ENCODE measurements at regions not wholly inside any gene's neighbourhood (a gene's known extent, or its start where the extent isn't known, plus 50 kb on each side); places are given as distances from the start of the nearest gene placed in this dataset.
"Not testable (repeated sequence)": the region's sequence is repeated elsewhere in the genome, so short reads cannot be mapped to it uniquely, and the experiment has no call there.

- no peak overlapping the region for H3K4me3 ChIP-seq
- H3K9ac ChIP-seq (ENCODE audit: insufficient read length) = no peak overlapping the region
- H3K27ac ChIP-seq = no peak overlapping the region
- no peaks in the 10 kb centered on the region for H3K9me3 ChIP-seq (ENCODE audit: low read depth, low read length)
- H3K36me3 ChIP-seq (ENCODE audit: insufficient read depth, low read length) = no peaks in the 10 kb centered on the region
- no peak for DNase-seq (ENCODE audit: low read depth, low spot score)
- TF ChIP-seq FOXP2 (optimal IDR thresholded peaks at IDR 0.05; ENCODE audit: control extremely low read depth, extremely low read length, insufficient read depth) (no peak), EZH2 (IDR thresholded peaks at IDR 0.05) (no peak), POLR2AphosphoS5 (IDR thresholded peaks at IDR 0.05; ENCODE audit: borderline replicate concordance, low read depth, low read length) (no peak)
Observed at GRCh38 chr4:146110871-146111485, 64.5 kb upstream of the LSM6 start.

- Histone ChIP-seq H3K27ac (no peak overlapping the region), H3K4me3 (no peak overlapping the region), H3K36me3 (ENCODE audit: insufficient read depth, low read length) (no peaks in the 10 kb centered on the region), H3K9ac (ENCODE audit: insufficient read length) (no peak overlapping the region), H3K9me3 (ENCODE audit: low read depth, low read length) (no peaks in the 10 kb centered on the region)
- no peak for DNase-seq (ENCODE audit: low read depth, low spot score)
- TF ChIP-seq POLR2AphosphoS5 (IDR thresholded peaks at IDR 0.05; ENCODE audit: borderline replicate concordance, low read depth, low read length) (no peak), EZH2 (IDR thresholded peaks at IDR 0.05) (no peak), FOXP2 (optimal IDR thresholded peaks at IDR 0.05; ENCODE audit: control extremely low read depth, extremely low read length, insufficient read depth) (no peak)
Observed at GRCh38 chr4:146108756-146109155, 66.8 kb upstream of the LSM6 start.

GRCh38 chr4:146107587-146108240 lies 67.8 kb upstream of the LSM6 start:
- no peaks in the 10 kb centered on the region for H3K9me3 ChIP-seq (ENCODE audit: low read depth, low read length)
- H3K9ac ChIP-seq (ENCODE audit: insufficient read length) = no peak overlapping the region
- DNase-seq (ENCODE audit: low read depth, low spot score) = no peak
- no peak overlapping the region for H3K4me3 ChIP-seq
- H3K27ac ChIP-seq = no peak overlapping the region
- no peaks in the 10 kb centered on the region for H3K36me3 ChIP-seq (ENCODE audit: insufficient read depth, low read length)
- TF ChIP-seq EZH2 (IDR thresholded peaks at IDR 0.05) = no peak
- TF ChIP-seq POLR2AphosphoS5 (IDR thresholded peaks at IDR 0.05; ENCODE audit: borderline replicate concordance, low read depth, low read length) = no peak
- no peak for TF ChIP-seq FOXP2 (optimal IDR thresholded peaks at IDR 0.05; ENCODE audit: control extremely low read depth, extremely low read length, insufficient read depth)

GRCh38 chr4:146105464-146105863 lies 70.1 kb upstream of the LSM6 start:
- H3K36me3 ChIP-seq (ENCODE audit: insufficient read depth, low read length) = no peaks in the 10 kb centered on the region
- H3K27ac ChIP-seq = no peak overlapping the region
- H3K9me3 ChIP-seq (ENCODE audit: low read depth, low read length) = no peaks in the 10 kb centered on the region
- H3K4me3 ChIP-seq = no peak overlapping the region
- no peak overlapping the region for H3K9ac ChIP-seq (ENCODE audit: insufficient read length)
- no peak for DNase-seq (ENCODE audit: low read depth, low spot score)
- no peak for TF ChIP-seq FOXP2 (optimal IDR thresholded peaks at IDR 0.05; ENCODE audit: control extremely low read depth, extremely low read length, insufficient read depth)
- TF ChIP-seq POLR2AphosphoS5 (IDR thresholded peaks at IDR 0.05; ENCODE audit: borderline replicate concordance, low read depth, low read length) = no peak
- no peak for TF ChIP-seq EZH2 (IDR thresholded peaks at IDR 0.05)

GRCh38 chr4:146104541-146104940 lies 71.0 kb upstream of the LSM6 start:
- no peaks in the 10 kb centered on the region for H3K36me3 ChIP-seq (ENCODE audit: insufficient read depth, low read length)
- no peak overlapping the region for H3K27ac ChIP-seq
- TF ChIP-seq FOXP2 (optimal IDR thresholded peaks at IDR 0.05; ENCODE audit: control extremely low read depth, extremely low read length, insufficient read depth) = no peak
- no peak for TF ChIP-seq POLR2AphosphoS5 (IDR thresholded peaks at IDR 0.05; ENCODE audit: borderline replicate concordance, low read depth, low read length)
- no peak for TF ChIP-seq EZH2 (IDR thresholded peaks at IDR 0.05)
- H3K9ac ChIP-seq (ENCODE audit: insufficient read length) = no peak overlapping the region
- no peak overlapping the region for H3K4me3 ChIP-seq
- H3K9me3 ChIP-seq (ENCODE audit: low read depth, low read length) = no peaks in the 10 kb centered on the region
- no peak for DNase-seq (ENCODE audit: low read depth, low spot score)

GRCh38 chr4:146104052-146104451 lies 71.5 kb upstream of the LSM6 start:
- not testable (repeated sequence) for H3K9me3 ChIP-seq (ENCODE audit: low read depth, low read length); H3K27ac ChIP-seq; H3K4me3 ChIP-seq; H3K9ac ChIP-seq (ENCODE audit: insufficient read length); H3K36me3 ChIP-seq (ENCODE audit: insufficient read depth, low read length); DNase-seq (ENCODE audit: low read depth, low spot score)

- no peak overlapping the region for H3K27ac ChIP-seq
- no peaks in the 10 kb centered on the region for H3K36me3 ChIP-seq (ENCODE audit: insufficient read depth, low read length)
- H3K9ac ChIP-seq (ENCODE audit: insufficient read length) = no peak overlapping the region
- TF ChIP-seq FOXP2 (optimal IDR thresholded peaks at IDR 0.05; ENCODE audit: control extremely low read depth, extremely low read length, insufficient read depth) = no peak
- TF ChIP-seq EZH2 (IDR thresholded peaks at IDR 0.05) = no peak
- no peak for TF ChIP-seq POLR2AphosphoS5 (IDR thresholded peaks at IDR 0.05; ENCODE audit: borderline replicate concordance, low read depth, low read length)
- no peak overlapping the region for H3K4me3 ChIP-seq
- no peaks in the 10 kb centered on the region for H3K9me3 ChIP-seq (ENCODE audit: low read depth, low read length)
- no peak for DNase-seq (ENCODE audit: low read depth, low spot score)
Observed at GRCh38 chr4:146099585-146099984, 75.9 kb upstream of the LSM6 start.

- Histone ChIP-seq H3K4me3 (no peak overlapping the region), H3K27ac (no peak overlapping the region)
Observed at GRCh38 chr4:146098978-146099377, 76.5 kb upstream of the LSM6 start.

GRCh38 chr4:146098397-146098796 lies 77.1 kb upstream of the LSM6 start:
- TF ChIP-seq POLR2AphosphoS5 (IDR thresholded peaks at IDR 0.05; ENCODE audit: borderline replicate concordance, low read depth, low read length) = no peak
- no peak for TF ChIP-seq EZH2 (IDR thresholded peaks at IDR 0.05)
- TF ChIP-seq FOXP2 (optimal IDR thresholded peaks at IDR 0.05; ENCODE audit: control extremely low read depth, extremely low read length, insufficient read depth) = no peak
- H3K9ac ChIP-seq (ENCODE audit: insufficient read length) = no peak overlapping the region
- H3K9me3 ChIP-seq (ENCODE audit: low read depth, low read length) = no peaks in the 10 kb centered on the region
- no peak overlapping the region for H3K27ac ChIP-seq
- DNase-seq (ENCODE audit: low read depth, low spot score) = no peak
- H3K4me3 ChIP-seq = no peak overlapping the region
- no peaks in the 10 kb centered on the region for H3K36me3 ChIP-seq (ENCODE audit: insufficient read depth, low read length)

More at GRCh38 chr4:146098978-146099377, 76.5 kb upstream of the LSM6 start:
- no peaks in the 10 kb centered on the region for H3K36me3 ChIP-seq (ENCODE audit: insufficient read depth, low read length)
- H3K9ac ChIP-seq (ENCODE audit: insufficient read length) = no peak overlapping the region
- no peak for DNase-seq (ENCODE audit: low read depth, low spot score)
- no peaks in the 10 kb centered on the region for H3K9me3 ChIP-seq (ENCODE audit: low read depth, low read length)
- TF ChIP-seq EZH2 (IDR thresholded peaks at IDR 0.05) = no peak
- TF ChIP-seq POLR2AphosphoS5 (IDR thresholded peaks at IDR 0.05; ENCODE audit: borderline replicate concordance, low read depth, low read length) = no peak
- no peak for TF ChIP-seq FOXP2 (optimal IDR thresholded peaks at IDR 0.05; ENCODE audit: control extremely low read depth, extremely low read length, insufficient read depth)

Measured in SK-N-MC (cell line).